ENCODE measurements at regions not wholly inside any gene's neighbourhood (a gene's known extent, or its start where the extent isn't known, plus 50 kb on each side); places are given as distances from the start of the nearest gene placed in this dataset.

DNA sequence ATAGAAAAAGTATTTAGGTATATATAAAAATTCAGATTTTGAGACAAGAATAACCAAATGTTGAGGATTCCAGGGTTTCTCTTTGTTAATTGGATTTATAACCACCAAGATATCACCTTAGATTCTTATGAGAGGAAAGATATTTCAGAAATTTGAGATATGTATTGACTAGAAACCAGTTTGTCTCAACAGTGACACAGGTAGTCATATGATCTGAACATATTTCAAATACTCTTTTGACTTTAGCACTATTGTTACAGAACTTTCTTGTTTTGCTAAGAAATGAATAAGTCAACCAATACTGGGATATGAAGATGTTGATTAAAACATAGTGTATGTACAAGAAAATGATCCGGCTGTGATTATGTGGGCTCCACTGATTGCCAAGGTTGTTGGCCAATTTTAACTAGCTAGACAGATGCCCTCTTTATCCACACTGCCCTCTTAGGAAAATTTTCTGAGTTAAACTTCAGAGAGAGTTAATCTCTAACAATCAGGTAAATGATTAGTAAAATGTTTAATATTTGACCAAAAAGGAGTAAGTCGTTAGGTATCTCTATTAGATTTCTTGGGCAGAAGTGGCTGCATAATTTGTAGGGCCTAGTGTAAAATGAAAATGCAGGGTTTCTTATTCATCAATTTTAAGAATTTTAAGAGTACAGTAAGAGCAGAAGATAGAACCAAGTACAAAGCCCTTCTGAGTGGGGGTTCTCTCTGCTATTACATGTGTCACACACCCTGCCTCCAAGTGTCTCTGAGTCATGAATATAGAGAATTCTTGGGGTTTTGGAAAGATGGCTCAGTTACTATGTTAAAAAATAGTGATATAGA lies 376.0 kb downstream of the TFEC start:
- no peak for TF ChIP-seq CTCF (IDR thresholded peaks at IDR 0.05)
- TF ChIP-seq EZH2 (IDR thresholded peaks at IDR 0.05; ENCODE audit: borderline replicate concordance, insufficient read depth, low read depth, low read length, poor library complexity, severe bottlenecking): no peak
